PC-9 (cell line): ENCODE measurements at regions not wholly inside any gene's neighbourhood (a gene's known extent, or its start where the extent isn't known, plus 50 kb on each side); places are given as distances from the start of the nearest gene placed in this dataset.

ENCODE experiments used
- BruUV-seq: library from RNA; stranded (reverse); fragments of 400-500 nt; replicated peaks from 2 replicates; lab custom pipeline; 2021; lab: Mats Ljungman, UMichigan
- CTCF ChIA-PET: fragments of 300-600 bp; sonication (Branson Sonifier 250); formaldehyde crosslinking; loops from one replicate; lab custom pipeline; 2022; ENCODE audit warnings: antibody characterized with exemption; lab: Charles Lee
- POLR2A ChIA-PET: fragments of 300-600 bp; sonication (Branson Sonifier 250); formaldehyde crosslinking; loops from one replicate; lab custom pipeline; 2022; ENCODE audit warnings: antibody characterized with exemption; ENCODE audit not compliant: unreplicated experiment; lab: Charles Lee
- DNase-seq, 2 experiments: peaks; one replicate each; pipeline versions ENCODE4 v3.0.0 to v3.0.0-alpha.2; 2015 to 2022; ENCODE audit warnings: mixed read lengths in 1 of 2
- H2AFZ ChIP-seq: fragments of 200-600 bp; sonication (generic); 2 replicates; pipeline ENCODE4 v1.8.1; 2017; ENCODE audit warnings: antibody characterized with exemption
- H3F3A ChIP-seq: fragments of 200-600 bp; sonication (generic); 2 replicates; pipeline ENCODE4 v1.8.1; 2017; ENCODE audit warnings: antibody characterized with exemption, mild to moderate bottlenecking, low read depth; ENCODE audit not compliant: insufficient read depth
- H3K27ac ChIP-seq: fragments of 200-600 bp; sonication (generic); 2 replicates; pipeline ENCODE4 v1.6.1; 2016; ENCODE audit warnings: mixed run types
- H3K27me3 ChIP-seq: fragments of 200-600 bp; sonication (generic); 2 replicates; pipeline ENCODE4 v1.6.1; 2016; ENCODE audit warnings: low read depth, mixed run types; ENCODE audit not compliant: insufficient read depth
- H3K36me3 ChIP-seq: fragments of 200-600 bp; sonication (generic); 2 replicates; pipeline ENCODE4 v1.6.1; 2016; ENCODE audit warnings: low read depth, mixed run types
- H3K4me1 ChIP-seq: fragments of 200-600 bp; sonication (generic); replicated peaks from 2 replicates; pipeline ENCODE4 v1.6.1; 2016; ENCODE audit warnings: mixed run types; ENCODE audit not compliant: insufficient read depth
- H3K4me2 ChIP-seq: fragments of 200-600 bp; sonication (generic); 2 replicates; pipeline ENCODE4 v1.6.1; 2017; ENCODE audit warnings: mixed run types
- H3K4me3 ChIP-seq: fragments of 200-600 bp; sonication (generic); 2 replicates; pipeline ENCODE4 v1.6.1; 2016; ENCODE audit warnings: mixed run types
- H3K79me2 ChIP-seq: fragments of 200-600 bp; sonication (generic); 2 replicates; pipeline ENCODE4 v1.6.1; 2017; ENCODE audit warnings: low read depth, mixed run types
- H3K9me2 ChIP-seq: fragments of 200-600 bp; sonication (generic); 2 replicates; pipeline ENCODE4 v1.8.1; 2017; ENCODE audit warnings: mild to moderate bottlenecking; ENCODE audit not compliant: insufficient read depth
- H3K9me3 ChIP-seq: fragments of 200-600 bp; sonication (generic); 2 replicates; pipeline ENCODE4 v1.8.1; 2016; ENCODE audit warnings: low read depth; ENCODE audit not compliant: insufficient read depth
- H4K20me1 ChIP-seq: fragments of 200-600 bp; sonication (generic); 2 replicates; pipeline ENCODE4 v1.8.1; 2017; ENCODE audit not compliant: insufficient read depth
- EZH2 ChIP-seq: fragments of 200-600 bp; sonication (generic); IDR thresholded peaks from 2 replicates; pipeline ENCODE4 v1.8.0; 2017; ENCODE audit warnings: antibody characterized with exemption, low read depth
- intact Hi-C: fragments of 100-400 bp; cut with micrococcal nuclease; formaldehyde crosslinking; loops from one replicate; pipeline ENCODE4 v1.10.0; 2022; ENCODE audit not compliant: unreplicated experiment
- TF ChIP-seq, protein P1 (sequence below): fragments of 200-600 bp; sonication (generic); conservative IDR thresholded peaks from 2 replicates; pipeline ENCODE4 v1.6.1; 2017; ENCODE audit warnings: mixed run types, antibody characterized with exemption, mild to moderate bottlenecking, moderate library complexity

DNA sequence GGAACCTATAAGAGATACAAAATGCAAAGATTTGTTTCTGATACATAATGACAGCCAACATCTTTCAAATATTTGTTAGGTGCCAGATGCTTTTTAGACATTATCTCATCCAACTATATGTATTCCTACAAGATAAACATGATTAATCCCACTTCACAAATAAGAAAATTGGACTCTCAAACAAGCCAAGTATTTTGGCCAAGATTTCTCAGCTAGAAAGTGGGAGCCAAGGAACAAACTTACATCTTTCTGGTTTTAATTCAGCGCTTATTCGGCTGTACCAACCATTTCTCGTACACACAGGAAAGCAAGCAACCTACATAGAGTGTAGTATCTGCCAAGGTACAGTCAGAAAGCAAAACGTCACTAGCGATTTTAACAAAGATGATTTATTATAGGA, 85.7 kb upstream of the SERP2 start:
- no peak overlapping the region for H3K4me3 ChIP-seq
- H3K79me2 ChIP-seq = no peaks in the 10 kb centered on the region
- no peaks in the 10 kb centered on the region for H3K36me3 ChIP-seq
- no peak overlapping the region for H2AFZ ChIP-seq
- intact Hi-C loops = no loop called here
- H3K4me1 ChIP-seq = no peaks in the 10 kb centered on the region
- no TSS peak for BruUV-seq
- no peaks in the 10 kb centered on the region for H3K27me3 ChIP-seq
- H3K27ac ChIP-seq = no peak overlapping the region
- CTCF ChIA-PET = no interaction called here
- no peaks in the 10 kb centered on the region for H3F3A ChIP-seq
- POLR2A ChIA-PET = interaction anchor here (0.6 kb wide), 1 partner anchor 47 kb away, joined by 3 read pairs; no protein-coding TSS in a partner anchor
- no peak overlapping the region for H3K4me2 ChIP-seq
- DNase-seq = no peak
- H4K20me1 ChIP-seq = no peaks in the 10 kb centered on the region
- TF ChIP-seq EZH2 = no peak
- TF ChIP-seq, protein P1, sequence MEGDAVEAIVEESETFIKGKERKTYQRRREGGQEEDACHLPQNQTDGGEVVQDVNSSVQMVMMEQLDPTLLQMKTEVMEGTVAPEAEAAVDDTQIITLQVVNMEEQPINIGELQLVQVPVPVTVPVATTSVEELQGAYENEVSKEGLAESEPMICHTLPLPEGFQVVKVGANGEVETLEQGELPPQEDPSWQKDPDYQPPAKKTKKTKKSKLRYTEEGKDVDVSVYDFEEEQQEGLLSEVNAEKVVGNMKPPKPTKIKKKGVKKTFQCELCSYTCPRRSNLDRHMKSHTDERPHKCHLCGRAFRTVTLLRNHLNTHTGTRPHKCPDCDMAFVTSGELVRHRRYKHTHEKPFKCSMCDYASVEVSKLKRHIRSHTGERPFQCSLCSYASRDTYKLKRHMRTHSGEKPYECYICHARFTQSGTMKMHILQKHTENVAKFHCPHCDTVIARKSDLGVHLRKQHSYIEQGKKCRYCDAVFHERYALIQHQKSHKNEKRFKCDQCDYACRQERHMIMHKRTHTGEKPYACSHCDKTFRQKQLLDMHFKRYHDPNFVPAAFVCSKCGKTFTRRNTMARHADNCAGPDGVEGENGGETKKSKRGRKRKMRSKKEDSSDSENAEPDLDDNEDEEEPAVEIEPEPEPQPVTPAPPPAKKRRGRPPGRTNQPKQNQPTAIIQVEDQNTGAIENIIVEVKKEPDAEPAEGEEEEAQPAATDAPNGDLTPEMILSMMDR = no peak
- peaks cover 9% of the 10 kb centered on the region; the same call in 1 of the 2 replicates for H3K9me3 ChIP-seq
- H3K9me2 ChIP-seq = no peaks in the 10 kb centered on the region

GRCh38 chr13:44292545-44292944, 81.1 kb upstream of the SERP2 start:
- H3K4me2 ChIP-seq = no peak overlapping the region
- TF ChIP-seq, protein P1 = no peak
- no peak for TF ChIP-seq EZH2
- no peak overlapping the region for H2AFZ ChIP-seq
- BruUV-seq = no TSS peak
- no peak overlapping the region for H3K4me3 ChIP-seq
- intact Hi-C loops = no loop called here
- no peak overlapping the region for H3K27ac ChIP-seq
- DNase-seq = no peak
- CTCF ChIA-PET = no interaction called here
- no peaks in the 10 kb centered on the region for H3K27me3 ChIP-seq
- H3K9me3 ChIP-seq = peaks cover 17% of the 10 kb centered on the region; the same call in 1 of the 2 replicates
- no peaks in the 10 kb centered on the region for H3K36me3 ChIP-seq
- no peaks in the 10 kb centered on the region for H3K4me1 ChIP-seq
- H3K9me2 ChIP-seq = no peaks in the 10 kb centered on the region
- no peaks in the 10 kb centered on the region for H3F3A ChIP-seq
- POLR2A ChIA-PET = no interaction called here
- no peaks in the 10 kb centered on the region for H3K79me2 ChIP-seq
- H4K20me1 ChIP-seq = no peaks in the 10 kb centered on the region

DNA sequence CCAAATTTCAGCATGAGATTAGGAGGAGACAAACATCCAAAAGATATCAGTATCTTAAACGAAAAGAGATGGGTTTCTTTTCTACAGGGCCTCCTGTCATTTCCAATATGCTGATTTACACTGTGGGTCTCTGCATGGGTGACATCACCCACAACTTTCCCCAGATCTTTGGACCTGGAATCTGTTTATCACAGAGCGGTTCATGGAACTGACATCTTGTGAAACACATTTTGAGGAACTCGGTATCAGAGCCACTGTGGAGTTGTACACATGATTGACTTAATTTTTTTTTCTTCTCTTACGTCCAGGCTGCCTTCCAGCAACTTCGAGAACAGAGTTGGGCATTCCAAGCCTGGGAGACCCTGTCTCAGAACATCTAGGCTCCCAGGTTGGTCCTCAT, 80.2 kb upstream of the SERP2 start:
- intact Hi-C loops = no loop called here
- H3K4me2 ChIP-seq = no peak overlapping the region
- no peak overlapping the region for H3K4me3 ChIP-seq
- POLR2A ChIA-PET = no interaction called here
- no peaks in the 10 kb centered on the region for H3K79me2 ChIP-seq
- no peak for DNase-seq
- CTCF ChIA-PET = no interaction called here
- no peaks in the 10 kb centered on the region for H3K36me3 ChIP-seq
- H3K9me2 ChIP-seq = no peaks in the 10 kb centered on the region
- BruUV-seq = no TSS peak
- H3K9me3 ChIP-seq = peaks cover 17% of the 10 kb centered on the region; the same call in 1 of the 2 replicates
- H3F3A ChIP-seq = no peaks in the 10 kb centered on the region
- no peaks in the 10 kb centered on the region for H3K27me3 ChIP-seq
- H3K27ac ChIP-seq = no peak overlapping the region
- H4K20me1 ChIP-seq = no peaks in the 10 kb centered on the region
- no peak overlapping the region for H2AFZ ChIP-seq
- TF ChIP-seq EZH2 = no peak
- TF ChIP-seq, protein P1 = no peak
- H3K4me1 ChIP-seq = 0 out of 2 replicates have a peak, but pooled peaks cover 4% of the 10 kb centered on the region
